Activated T-cell treated with anti-CD3 and anti-CD28 coated beads, Interleukin-2, amount 50 U/mL, for 4 hours (primary cell): ENCODE measurements at regions not wholly inside any gene's neighbourhood (a gene's known extent, or its start where the extent isn't known, plus 50 kb on each side); places are given as distances from the start of the nearest gene placed in this dataset.
"Not testable (repeated sequence)": the region's sequence is repeated elsewhere in the genome, so short reads cannot be mapped to it uniquely, and the experiment has no call there.

ENCODE experiments used
- ATAC-seq, 2 donors: fragments of 200-7000 bp; cut with Tn5 transposase; one replicate each; pipeline ENCODE4 v1.10.0; 2021
- DNase-seq: peaks from one replicate; pipeline ENCODE4 v3.0.0-alpha.2; 2020
- H3K27me3 Mint-ChIP-seq: one replicate; pipeline ENCODE4 v1.8.0; 2021; ENCODE audit warnings: low read depth, mixed read lengths
- H3K36me3 Mint-ChIP-seq: one replicate; pipeline ENCODE4 v1.8.0; 2022; ENCODE audit warnings: mixed read lengths; ENCODE audit not compliant: insufficient read depth
- H3K4me1 Mint-ChIP-seq: one replicate; pipeline ENCODE4 v1.8.0; 2021; ENCODE audit warnings: low read depth, mixed read lengths
- H3K4me3 Mint-ChIP-seq: one replicate; pipeline ENCODE4 v1.8.0; 2021; ENCODE audit warnings: mild to moderate bottlenecking, moderate library complexity, mixed read lengths
- H3K9me3 Mint-ChIP-seq: one replicate; pipeline ENCODE4 v1.8.0; 2021; ENCODE audit warnings: mixed read lengths

DNA sequence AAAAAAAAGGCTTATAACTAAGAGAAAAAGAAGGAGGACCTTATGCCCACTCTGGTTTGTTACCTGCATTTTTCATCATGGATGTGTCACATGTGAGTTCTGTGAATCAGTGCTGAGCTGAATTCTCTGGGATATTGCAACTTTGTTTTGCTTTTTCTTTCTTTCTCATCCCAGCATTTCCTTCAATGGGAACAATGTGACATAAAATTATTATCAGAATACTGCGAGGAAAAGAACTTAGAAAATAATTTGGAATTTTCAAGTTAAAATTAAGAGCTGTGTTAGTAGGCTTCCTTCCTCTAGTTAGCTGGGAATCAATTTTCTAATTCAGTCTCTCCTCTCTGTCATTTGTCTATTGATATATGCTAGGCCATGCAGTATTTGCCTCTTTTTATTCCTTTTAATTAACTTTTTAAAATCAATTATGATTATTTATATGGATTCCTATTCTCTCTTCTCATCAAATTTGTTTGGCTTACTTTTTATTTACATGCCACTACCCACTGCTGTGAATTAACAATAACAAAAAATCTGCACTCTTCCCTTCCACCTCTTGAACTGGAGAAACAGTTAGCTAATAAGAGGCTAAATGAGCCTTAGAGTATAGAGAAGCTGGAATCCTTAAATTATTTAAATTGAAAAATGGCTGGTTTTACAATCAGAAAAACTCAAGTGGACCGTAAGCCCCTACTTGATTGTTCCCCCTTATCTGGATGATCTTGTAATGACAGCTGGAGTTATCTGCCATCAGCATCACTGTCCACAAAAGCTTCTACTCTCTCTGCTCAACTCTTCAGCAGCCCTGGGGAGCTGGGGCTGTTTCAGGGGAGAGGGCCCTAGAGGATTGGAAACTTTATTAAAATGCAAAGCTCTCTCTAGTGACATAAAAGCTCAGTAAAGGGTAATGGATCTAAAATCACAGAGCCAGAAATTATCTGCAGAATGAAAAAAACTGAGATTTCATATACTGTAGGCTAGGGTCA lies 95.3 kb upstream of the SOX2 start:
- no peak overlapping the region for H3K4me3 Mint-ChIP-seq
- no peaks in the 10 kb centered on the region for H3K27me3 Mint-ChIP-seq
- H3K4me1 Mint-ChIP-seq, result no peaks in the 10 kb centered on the region
- no peaks in the 10 kb centered on the region for H3K36me3 Mint-ChIP-seq
- H3K9me3 Mint-ChIP-seq, result peaks cover 3% of the 10 kb centered on the region
- DNase-seq (no peak), ATAC-seq (no peak)

DNA sequence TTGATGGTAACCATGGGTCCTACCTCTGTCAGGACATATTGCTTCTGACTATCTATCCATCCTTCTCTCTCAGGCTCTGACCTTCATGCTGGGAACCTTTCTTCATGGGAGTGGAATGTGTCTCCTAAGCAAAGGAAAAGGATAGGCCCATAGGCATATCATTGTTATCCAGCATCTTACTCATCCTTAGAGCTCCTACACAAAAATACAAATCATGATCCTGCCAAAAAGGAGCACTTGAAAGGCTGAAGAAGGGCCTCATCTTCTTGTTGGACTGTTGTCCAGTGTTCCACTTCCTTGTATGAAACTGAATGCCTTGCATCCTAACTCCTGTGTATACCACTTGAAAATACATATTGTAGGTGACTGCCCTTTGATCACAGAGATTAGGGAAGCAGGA lies 96.1 kb upstream of the SOX2 start:
- H3K27me3 Mint-ChIP-seq, result no peaks in the 10 kb centered on the region
- H3K36me3 Mint-ChIP-seq, result no peaks in the 10 kb centered on the region
- no peaks in the 10 kb centered on the region for H3K9me3 Mint-ChIP-seq
- no peak for ATAC-seq
- H3K4me3 Mint-ChIP-seq, result no peak overlapping the region
- H3K4me1 Mint-ChIP-seq, result no peaks in the 10 kb centered on the region
- no peak for DNase-seq

DNA sequence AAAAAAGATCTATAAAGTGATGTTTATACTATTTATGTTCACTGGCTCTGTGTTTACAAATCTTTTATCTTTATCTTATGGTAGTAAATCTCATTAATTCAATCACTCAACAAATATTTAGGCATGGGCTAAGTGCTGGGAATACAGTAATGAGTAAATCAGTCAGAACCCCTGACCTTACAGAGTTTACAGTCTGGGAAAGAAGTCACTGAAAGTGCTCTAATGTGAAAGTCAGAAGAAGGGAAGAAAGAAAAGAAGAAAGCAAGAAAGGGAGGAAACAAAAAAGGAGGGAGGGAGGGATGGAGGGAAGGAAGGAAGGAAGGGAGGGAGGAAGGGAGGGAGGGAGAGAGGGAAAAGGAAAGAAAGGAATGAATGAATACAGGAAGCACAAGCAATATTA lies 96.8 kb upstream of the SOX2 start:
- Mint-ChIP-seq H3K4me3 (no peak overlapping the region), H3K36me3 (no peaks in the 10 kb centered on the region), H3K4me1 (no peaks in the 10 kb centered on the region), H3K9me3 (no peaks in the 10 kb centered on the region), H3K27me3 (no peaks in the 10 kb centered on the region)
- no peak for DNase-seq
- ATAC-seq, result no peak

DNA sequence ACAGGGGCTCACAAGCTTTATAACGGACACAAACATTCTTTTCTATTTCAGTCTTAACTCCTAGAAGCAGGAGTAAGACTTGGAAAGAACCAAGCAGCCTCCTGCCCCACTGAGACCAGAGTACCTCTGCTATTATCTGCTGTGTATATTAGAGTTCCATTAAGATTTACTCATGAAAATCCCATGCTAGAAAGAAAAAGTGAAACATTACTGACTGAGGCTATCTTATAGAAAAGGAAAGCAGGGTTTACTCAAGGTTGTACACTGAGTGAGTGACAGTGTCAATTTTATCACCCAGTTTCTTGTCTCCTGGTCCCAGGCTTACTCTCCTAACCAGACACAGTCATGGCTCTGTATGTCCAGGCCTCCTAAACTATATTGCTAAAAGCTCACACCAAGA lies 97.9 kb upstream of the SOX2 start:
- Mint-ChIP-seq H3K4me3 (no peak overlapping the region), H3K36me3 (no peaks in the 10 kb centered on the region), H3K9me3 (no peaks in the 10 kb centered on the region), H3K4me1 (no peaks in the 10 kb centered on the region), H3K27me3 (no peaks in the 10 kb centered on the region)
- ATAC-seq, result no peak
- DNase-seq, result no peak

DNA sequence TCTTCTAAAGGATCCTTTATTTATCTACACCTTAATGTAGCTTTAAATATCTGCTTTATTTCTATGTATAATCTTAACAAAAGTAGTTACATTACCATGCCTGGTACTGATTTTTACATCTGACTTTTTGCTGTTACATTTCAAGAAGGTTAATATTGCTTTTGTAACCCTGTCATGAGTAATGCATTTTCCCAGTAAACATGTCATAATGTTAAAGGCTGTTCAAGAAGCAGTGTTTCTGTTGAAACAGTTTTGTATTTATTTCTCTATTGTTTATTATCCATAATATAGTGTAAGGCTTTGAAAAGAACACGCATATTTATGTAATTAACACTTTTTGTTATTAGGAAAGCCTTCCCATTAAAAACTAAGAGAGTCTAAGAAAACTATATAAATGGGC lies 98.5 kb upstream of the SOX2 start:
- no peaks in the 10 kb centered on the region for H3K36me3 Mint-ChIP-seq
- H3K27me3 Mint-ChIP-seq, result no peaks in the 10 kb centered on the region
- H3K4me1 Mint-ChIP-seq, result no peaks in the 10 kb centered on the region
- no peak overlapping the region for H3K4me3 Mint-ChIP-seq
- H3K9me3 Mint-ChIP-seq, result no peaks in the 10 kb centered on the region
- DNase-seq, result no peak
- ATAC-seq, result no peak

DNA sequence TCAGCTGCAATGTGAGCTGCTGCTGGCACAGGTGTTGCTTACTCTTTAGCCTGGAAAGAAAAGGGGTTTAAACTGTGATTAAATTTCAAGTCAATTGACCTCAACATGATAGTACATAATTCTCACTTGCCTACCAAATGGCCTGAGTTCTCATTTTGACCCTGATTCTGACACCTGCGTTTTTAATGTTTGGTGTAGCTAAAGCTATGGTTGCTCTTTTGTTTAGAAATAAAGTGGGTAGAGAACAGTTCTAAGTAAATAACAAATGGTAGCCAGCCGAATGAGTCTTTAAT lies 100.8 kb upstream of the SOX2 start:
- DNase-seq (no peak), ATAC-seq (no peak)
- no peaks in the 10 kb centered on the region for H3K36me3 Mint-ChIP-seq
- H3K4me1 Mint-ChIP-seq, result no peaks in the 10 kb centered on the region
- no peak overlapping the region for H3K4me3 Mint-ChIP-seq
- H3K27me3 Mint-ChIP-seq, result no peaks in the 10 kb centered on the region
- H3K9me3 Mint-ChIP-seq, result no peaks in the 10 kb centered on the region

DNA sequence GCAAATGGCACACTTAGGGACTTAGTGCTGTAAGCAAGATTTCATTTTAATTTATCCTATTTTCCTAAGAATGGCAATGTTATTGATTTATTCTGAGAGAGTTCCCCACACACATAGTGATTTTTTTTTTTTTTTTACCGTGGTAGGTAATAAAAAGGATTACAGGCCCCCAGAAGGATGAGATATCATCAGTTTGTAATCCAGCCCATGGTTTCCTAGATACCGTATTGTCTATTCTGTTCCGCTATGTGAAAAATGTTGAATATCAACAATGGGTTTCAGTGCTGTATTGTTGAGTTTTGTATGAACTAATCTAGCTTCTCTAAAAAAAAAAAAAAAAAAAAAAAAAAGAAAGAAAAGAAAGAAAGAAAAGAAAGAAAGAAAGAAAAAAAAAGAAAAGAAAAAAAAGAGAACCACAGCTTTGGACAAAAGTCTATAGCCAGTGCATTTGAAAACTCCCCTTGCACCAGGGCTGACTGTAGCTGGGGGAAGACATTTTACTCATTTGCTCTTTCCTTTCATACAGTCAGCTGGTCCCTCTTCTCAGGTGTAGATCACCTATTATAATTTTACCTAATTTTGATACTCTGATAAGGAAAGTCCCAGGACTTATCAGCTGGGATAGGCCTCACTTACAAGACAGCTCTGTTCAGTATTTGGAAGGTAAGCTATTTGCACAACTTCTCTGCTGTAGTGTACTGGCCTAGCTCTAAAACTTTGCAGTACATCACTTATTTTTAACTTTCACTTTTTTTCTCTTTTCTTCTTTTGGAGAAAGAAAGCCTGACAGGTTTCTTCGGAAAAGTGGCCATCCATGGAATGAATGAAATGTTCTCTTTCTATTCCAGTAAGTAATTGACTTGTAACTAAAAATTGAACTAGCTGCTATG lies 101.4 kb upstream of the SOX2 start:
- DNase-seq, result no peak
- Mint-ChIP-seq H3K9me3 (no peaks in the 10 kb centered on the region), H3K27me3 (no peaks in the 10 kb centered on the region), H3K4me1 (no peaks in the 10 kb centered on the region), H3K4me3 (no peak overlapping the region), H3K36me3 (no peaks in the 10 kb centered on the region)
- ATAC-seq, result no peak

DNA sequence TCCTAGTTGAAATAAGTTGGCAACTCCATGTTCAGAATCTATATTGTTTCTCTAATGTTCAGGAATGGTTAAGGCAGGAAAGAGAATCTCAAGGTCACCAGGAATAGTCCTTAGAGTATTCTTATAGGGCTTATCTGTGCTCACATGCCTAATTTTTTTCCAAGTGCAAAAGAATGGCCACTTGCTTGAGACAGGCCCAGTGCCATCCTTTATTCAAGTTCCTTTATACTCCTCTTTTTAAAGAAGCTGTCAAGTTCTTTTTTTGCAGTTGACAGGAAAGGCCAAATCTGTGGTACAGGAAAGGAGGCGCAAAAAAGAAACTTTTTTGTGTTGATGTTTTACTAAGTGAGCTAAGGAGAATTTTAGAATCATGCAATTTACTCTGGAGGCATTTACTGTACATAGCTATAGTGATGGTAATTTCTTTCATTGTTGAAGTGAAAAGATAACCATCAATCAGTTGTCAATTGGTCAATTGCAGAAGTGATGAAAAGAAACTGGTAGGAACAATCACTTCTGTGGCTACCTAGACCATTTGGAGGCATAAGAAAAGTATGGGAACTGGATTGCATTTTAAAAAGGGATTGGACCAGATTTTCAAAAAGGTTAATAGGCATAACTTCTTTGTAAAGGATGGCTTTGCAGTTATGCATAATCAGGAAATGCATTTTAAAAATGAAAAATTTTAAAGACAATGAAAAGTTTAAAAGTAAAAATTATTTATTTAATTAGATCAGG lies 102.5 kb upstream of the SOX2 start:
- no peaks in the 10 kb centered on the region for H3K27me3 Mint-ChIP-seq
- no peaks in the 10 kb centered on the region for H3K9me3 Mint-ChIP-seq
- ATAC-seq (no peak), DNase-seq (no peak)
- no peak overlapping the region for H3K4me3 Mint-ChIP-seq
- no peaks in the 10 kb centered on the region for H3K36me3 Mint-ChIP-seq
- H3K4me1 Mint-ChIP-seq, result no peaks in the 10 kb centered on the region

DNA sequence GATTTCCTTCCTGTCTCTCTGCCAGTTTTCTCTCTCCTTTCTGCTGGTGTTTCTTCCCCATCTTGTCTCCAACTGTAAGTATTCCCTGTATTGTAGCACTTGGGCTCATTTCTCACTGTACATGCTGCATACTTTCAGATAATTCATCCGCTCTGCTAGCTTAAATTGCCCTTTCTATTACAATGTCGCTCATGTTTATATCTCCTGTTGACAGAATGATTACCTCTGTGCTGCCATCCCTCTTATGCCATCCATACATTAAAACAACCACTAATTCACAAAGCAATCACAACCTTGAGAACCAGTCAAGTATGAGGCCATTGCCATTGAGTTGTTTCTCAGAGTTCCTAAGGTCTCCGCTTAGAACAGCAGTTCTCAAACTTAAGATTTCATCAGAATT lies 107.5 kb upstream of the SOX2 start:
- no peaks in the 10 kb centered on the region for H3K27me3 Mint-ChIP-seq
- no peaks in the 10 kb centered on the region for H3K36me3 Mint-ChIP-seq
- H3K9me3 Mint-ChIP-seq, result peaks cover 6% of the 10 kb centered on the region
- DNase-seq (no peak), ATAC-seq (no peak)
- no peaks in the 10 kb centered on the region for H3K4me1 Mint-ChIP-seq
- no peak overlapping the region for H3K4me3 Mint-ChIP-seq

DNA sequence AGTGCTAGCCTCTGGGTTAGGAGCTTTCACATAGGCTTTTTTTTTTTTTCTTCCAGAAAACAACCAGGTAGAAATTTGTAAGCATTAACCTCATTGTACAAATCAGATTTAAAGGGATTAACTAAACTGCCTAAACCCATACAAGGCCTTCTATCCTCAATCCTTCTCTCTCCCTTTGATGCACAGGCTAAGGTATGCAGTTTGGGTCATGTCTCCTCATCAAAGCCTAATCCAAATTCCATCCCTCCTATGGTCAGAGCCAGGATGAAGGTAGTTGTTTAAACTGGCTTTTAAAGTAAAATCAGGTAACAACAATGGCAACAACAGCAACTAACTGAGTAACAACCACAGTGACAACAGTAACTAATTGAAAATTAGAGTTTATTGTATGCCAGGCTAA lies 115.6 kb upstream of the SOX2 start:
- Mint-ChIP-seq H3K9me3 (peaks cover 18% of the 10 kb centered on the region), H3K4me1 (no peaks in the 10 kb centered on the region), H3K27me3 (no peaks in the 10 kb centered on the region), H3K36me3 (no peaks in the 10 kb centered on the region), H3K4me3 (no peak overlapping the region)
- DNase-seq (no peak), ATAC-seq (no peak)

DNA sequence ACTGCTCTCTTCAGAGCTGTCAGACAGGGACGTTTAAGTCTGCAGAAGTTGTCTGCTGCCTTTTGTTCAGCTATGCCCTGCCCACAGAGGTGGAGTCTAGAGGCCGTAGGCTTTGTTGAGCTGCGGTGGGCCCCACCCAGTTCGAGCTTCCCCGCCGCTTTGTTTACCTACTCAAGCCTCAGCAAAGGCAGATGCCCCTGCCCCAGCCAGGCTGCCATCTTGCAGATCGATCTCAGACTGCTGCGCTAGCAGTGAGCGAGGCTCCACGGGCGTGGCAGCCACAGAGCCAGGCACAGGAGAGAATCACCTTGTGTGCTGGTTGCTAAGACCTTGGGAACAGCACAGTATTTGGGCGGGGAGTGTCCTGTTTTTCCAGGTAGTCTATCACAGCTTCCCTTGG lies 120.8 kb upstream of the SOX2 start:
- not testable (repeated sequence) for ATAC-seq, H3K27me3 Mint-ChIP-seq, DNase-seq, H3K4me3 Mint-ChIP-seq, H3K4me1 Mint-ChIP-seq, H3K36me3 Mint-ChIP-seq
- peaks cover 25% of the 10 kb centered on the region for H3K9me3 Mint-ChIP-seq

DNA sequence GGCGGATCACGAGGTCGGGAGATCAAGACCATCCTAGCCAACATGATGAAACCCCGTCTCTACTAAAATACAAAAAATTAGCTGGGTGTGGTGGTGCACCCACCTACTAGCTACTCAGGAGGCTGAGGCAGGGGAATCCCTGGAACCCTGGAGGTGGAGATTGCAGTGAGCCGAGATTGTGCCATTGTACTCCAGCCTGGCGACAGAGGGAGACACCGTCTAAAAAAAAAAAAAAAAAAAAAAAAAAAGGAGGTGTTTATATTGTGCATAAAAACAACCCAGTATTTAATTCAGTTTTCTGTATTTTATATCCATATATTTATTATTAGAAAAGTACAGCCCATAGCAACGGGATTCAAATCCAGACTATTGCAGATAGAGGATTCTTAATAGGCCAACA lies 129.1 kb upstream of the SOX2 start:
- ATAC-seq (no peak), DNase-seq (no peak)
- Mint-ChIP-seq H3K4me3 (no peak overlapping the region), H3K9me3 (peaks cover 4% of the 10 kb centered on the region), H3K36me3 (no peaks in the 10 kb centered on the region), H3K27me3 (no peaks in the 10 kb centered on the region), H3K4me1 (no peaks in the 10 kb centered on the region)

DNA sequence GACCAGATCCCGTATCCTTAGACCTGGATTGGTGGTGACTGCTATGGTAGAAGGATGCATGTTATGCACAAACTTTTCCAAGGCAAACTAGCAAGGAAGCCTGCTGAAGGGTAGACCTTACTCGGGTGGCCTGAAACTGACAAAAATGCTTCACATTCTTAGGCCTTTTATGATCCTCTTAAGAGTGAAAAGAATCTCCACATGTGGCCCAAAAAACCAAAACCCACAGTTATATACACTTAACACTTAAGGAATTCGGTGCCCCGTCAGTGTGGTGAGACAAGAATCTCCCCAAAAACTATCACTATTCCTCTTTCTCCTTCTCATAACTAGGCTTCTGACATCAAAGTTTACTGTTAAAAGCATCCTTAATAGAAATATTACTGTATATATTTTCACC lies 130.1 kb upstream of the SOX2 start:
- no peaks in the 10 kb centered on the region for H3K27me3 Mint-ChIP-seq

DNA sequence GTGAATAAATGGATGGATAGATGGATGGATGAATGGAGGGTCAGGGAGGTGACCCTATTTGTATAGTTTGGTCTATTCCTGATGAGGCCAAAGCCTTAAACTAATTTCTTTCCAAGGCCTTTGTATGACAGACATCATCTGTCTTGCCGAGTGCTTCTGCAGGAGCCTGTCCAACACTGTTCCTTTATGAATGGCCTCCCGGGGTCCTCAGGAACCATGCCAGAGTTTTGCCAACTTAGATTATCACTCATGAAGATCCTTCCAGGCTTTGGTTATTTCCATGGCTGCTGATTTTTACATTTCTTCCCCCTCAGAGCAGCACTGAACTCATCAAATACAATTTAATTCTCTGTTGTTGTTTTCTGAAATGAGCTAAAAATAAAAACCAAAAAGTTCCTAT lies 133.0 kb upstream of the SOX2 start:
- ATAC-seq (no peak), DNase-seq (no peak)
- H3K9me3 Mint-ChIP-seq, result peaks cover 4% of the 10 kb centered on the region
- H3K27me3 Mint-ChIP-seq, result no peaks in the 10 kb centered on the region
- no peaks in the 10 kb centered on the region for H3K4me1 Mint-ChIP-seq
- no peak overlapping the region for H3K4me3 Mint-ChIP-seq
- no peaks in the 10 kb centered on the region for H3K36me3 Mint-ChIP-seq

More for the DNA sequence above, 130.1 kb upstream of the SOX2 start:
- Mint-ChIP-seq H3K4me1 (no peaks in the 10 kb centered on the region), H3K36me3 (no peaks in the 10 kb centered on the region), H3K9me3 (peaks cover 4% of the 10 kb centered on the region), H3K4me3 (no peak overlapping the region)
- DNase-seq, result no peak
- ATAC-seq, result no peak
